Raji (cell line): ENCODE measurements at regions not wholly inside any gene's neighbourhood (a gene's known extent, or its start where the extent isn't known, plus 50 kb on each side); places are given as distances from the start of the nearest gene placed in this dataset.

Experiments used
- POLR2A ChIP-seq: IDR thresholded peaks from 2 replicates; pipeline ENCODE4 v1.6.1; 2011; ENCODE audit warnings: low read depth, low read length, control low read depth; ENCODE audit not compliant: insufficient read depth

- TF ChIP-seq POLR2A = no peak
These were observed 395.0 kb upstream of the SOX9 start for GRCh38 chr17:71725811-71726210.

- no peak for TF ChIP-seq POLR2A
These were observed 394.5 kb upstream of the SOX9 start for GRCh38 chr17:71726341-71726740.

GRCh38 chr17:71727292-71727691 is 393.5 kb upstream of the SOX9 start:
- TF ChIP-seq POLR2A = no peak

- no peak for TF ChIP-seq POLR2A
These were observed 393.1 kb upstream of the SOX9 start for GRCh38 chr17:71727723-71728122.

- no peak for TF ChIP-seq POLR2A
These were observed 389.9 kb upstream of the SOX9 start for GRCh38 chr17:71730871-71731270.

GRCh38 chr17:71735893-71736292 is 384.9 kb upstream of the SOX9 start:
- TF ChIP-seq POLR2A = no peak

- TF ChIP-seq POLR2A = no peak
These were observed 380.0 kb upstream of the SOX9 start for GRCh38 chr17:71740866-71741265.

GRCh38 chr17:71741836-71742235 is 379.0 kb upstream of the SOX9 start:
- no peak for TF ChIP-seq POLR2A

- no peak for TF ChIP-seq POLR2A
These were observed 371.9 kb upstream of the SOX9 start for GRCh38 chr17:71748872-71749271.

- no peak for TF ChIP-seq POLR2A
These were observed 367.8 kb upstream of the SOX9 start for GRCh38 chr17:71753070-71753469.

- TF ChIP-seq POLR2A = no peak
These were observed 363.7 kb upstream of the SOX9 start for GRCh38 chr17:71757156-71757555.

- TF ChIP-seq POLR2A = no peak
These were observed 362.9 kb upstream of the SOX9 start for GRCh38 chr17:71757956-71758355.

- no peak for TF ChIP-seq POLR2A
These were observed 361.3 kb upstream of the SOX9 start for GRCh38 chr17:71759422-71760060.

- no peak for TF ChIP-seq POLR2A
These were observed 360.6 kb upstream of the SOX9 start for GRCh38 chr17:71760062-71760720.

GRCh38 chr17:71762526-71762925 is 358.3 kb upstream of the SOX9 start:
- no peak for TF ChIP-seq POLR2A

- TF ChIP-seq POLR2A = no peak
These were observed 356.3 kb upstream of the SOX9 start for GRCh38 chr17:71764505-71764904.

GRCh38 chr17:71765437-71765836 is 355.4 kb upstream of the SOX9 start:
- TF ChIP-seq POLR2A = no peak
